ENCODE measurements at regions not wholly inside any gene's neighbourhood (a gene's known extent, or its start where the extent isn't known, plus 50 kb on each side); places are given as distances from the start of the nearest gene placed in this dataset.

GRCh38 chr2:103165836-103166235 is 404.0 kb downstream of the TMEM182 start:
- H3K27me3 Mint-ChIP-seq (ENCODE audit: unreplicated experiment): peaks cover 1% of the 10 kb centered on the region
- no peaks in the 10 kb centered on the region for H3K36me3 Mint-ChIP-seq (ENCODE audit: low read depth, unreplicated experiment)
- H3K4me3 Mint-ChIP-seq (ENCODE audit: unreplicated experiment): no peak overlapping the region
- DNase-seq (ENCODE audit: low spot score): no peak
- H3K4me1 Mint-ChIP-seq (ENCODE audit: unreplicated experiment): peaks cover 8% of the 10 kb centered on the region
- H3K9me3 Mint-ChIP-seq (ENCODE audit: unreplicated experiment): no peaks in the 10 kb centered on the region
- no peak for TF ChIP-seq CTCF (IDR thresholded peaks at IDR 0.05; ENCODE audit: unreplicated experiment)
- H3K27ac Mint-ChIP-seq (ENCODE audit: unreplicated experiment): no peak overlapping the region

- no peak for TF ChIP-seq CTCF (IDR thresholded peaks at IDR 0.05; ENCODE audit: unreplicated experiment)
- no peak for DNase-seq (ENCODE audit: low spot score)
- Mint-ChIP-seq H3K4me1 (ENCODE audit: unreplicated experiment) (peaks cover 8% of the 10 kb centered on the region), H3K27me3 (ENCODE audit: unreplicated experiment) (peaks cover 4% of the 10 kb centered on the region), H3K9me3 (ENCODE audit: unreplicated experiment) (no peaks in the 10 kb centered on the region), H3K36me3 (ENCODE audit: low read depth, unreplicated experiment) (no peaks in the 10 kb centered on the region), H3K27ac (ENCODE audit: unreplicated experiment) (no peak overlapping the region), H3K4me3 (ENCODE audit: unreplicated experiment) (no peak overlapping the region)
Observed at GRCh38 chr2:103166456-103167324, 404.9 kb downstream of the TMEM182 start.

DNA sequence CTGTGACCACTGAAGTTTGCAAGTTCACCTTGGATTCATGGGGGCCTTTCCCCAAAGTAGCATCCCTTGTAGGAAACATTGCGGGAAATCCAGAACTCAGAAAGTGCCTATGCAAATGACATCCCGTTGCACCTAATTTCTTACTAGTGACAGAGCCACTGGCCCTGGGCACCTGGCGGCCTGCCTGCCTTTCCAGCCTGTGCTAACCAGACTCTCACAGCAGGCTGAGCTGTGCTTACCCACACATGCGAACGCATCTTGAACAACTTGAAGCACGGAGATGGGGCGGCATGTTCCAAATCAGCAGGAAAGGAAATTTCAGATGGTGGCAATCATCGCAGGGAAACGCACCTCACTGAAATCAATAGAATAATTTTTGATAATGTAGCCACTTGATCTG is 405.8 kb downstream of the TMEM182 start:
- Mint-ChIP-seq H3K9me3 (ENCODE audit: unreplicated experiment) (no peaks in the 10 kb centered on the region), H3K4me1 (ENCODE audit: unreplicated experiment) (no peaks in the 10 kb centered on the region), H3K27me3 (ENCODE audit: unreplicated experiment) (peaks cover 4% of the 10 kb centered on the region), H3K27ac (ENCODE audit: unreplicated experiment) (no peak overlapping the region), H3K36me3 (ENCODE audit: low read depth, unreplicated experiment) (no peaks in the 10 kb centered on the region), H3K4me3 (ENCODE audit: unreplicated experiment) (no peak overlapping the region)
- DNase-seq (ENCODE audit: low spot score): no peak
- no peak for TF ChIP-seq CTCF (IDR thresholded peaks at IDR 0.05; ENCODE audit: unreplicated experiment)

DNA sequence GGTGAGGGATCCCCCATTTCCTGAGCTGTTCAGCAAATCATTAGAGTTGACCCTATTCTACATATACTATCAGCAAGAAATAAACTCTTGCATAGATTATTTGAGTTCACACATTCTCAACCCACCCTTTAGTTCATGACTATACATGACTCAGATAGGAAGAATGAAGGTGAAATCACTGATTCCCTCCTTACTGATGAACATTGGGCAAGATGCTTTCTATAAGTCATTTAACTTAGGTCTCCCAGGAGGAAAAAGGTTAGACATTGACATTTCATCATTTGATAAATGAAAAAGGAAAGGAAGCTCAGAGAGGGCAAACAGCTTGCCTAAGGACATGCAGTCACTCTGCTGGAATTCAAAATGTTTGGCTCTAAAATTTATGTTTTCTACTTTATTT is 408.0 kb downstream of the TMEM182 start:
- Mint-ChIP-seq H3K4me3 (ENCODE audit: unreplicated experiment) (no peak overlapping the region), H3K4me1 (ENCODE audit: unreplicated experiment) (no peaks in the 10 kb centered on the region), H3K27me3 (ENCODE audit: unreplicated experiment) (peaks cover 4% of the 10 kb centered on the region), H3K27ac (ENCODE audit: unreplicated experiment) (no peak overlapping the region), H3K36me3 (ENCODE audit: low read depth, unreplicated experiment) (no peaks in the 10 kb centered on the region), H3K9me3 (ENCODE audit: unreplicated experiment) (no peaks in the 10 kb centered on the region)
- no peak for DNase-seq (ENCODE audit: low spot score)
- TF ChIP-seq CTCF (IDR thresholded peaks at IDR 0.05; ENCODE audit: unreplicated experiment): no peak

DNA sequence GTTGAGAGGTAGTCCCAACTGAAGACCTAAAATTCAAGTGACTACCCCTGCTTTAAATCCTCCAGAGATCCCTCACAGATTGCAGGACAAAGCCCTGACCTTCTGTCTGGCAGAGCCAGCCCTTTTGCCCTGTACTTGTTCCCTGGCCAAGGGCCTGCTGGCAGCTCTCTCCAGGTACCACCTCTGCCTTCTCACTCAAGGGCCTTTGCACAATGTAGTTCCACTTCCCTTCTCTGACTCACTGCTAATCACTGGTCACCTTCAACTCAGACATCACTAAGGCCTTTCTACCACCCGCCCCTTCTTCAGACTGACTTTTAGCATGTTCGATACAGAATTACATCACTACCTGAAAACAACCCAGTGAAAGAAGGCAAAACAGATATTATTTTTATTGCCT is 411.0 kb downstream of the TMEM182 start:
- no peak for DNase-seq (ENCODE audit: low spot score)
- Mint-ChIP-seq H3K4me3 (ENCODE audit: unreplicated experiment) (no peak overlapping the region), H3K36me3 (ENCODE audit: low read depth, unreplicated experiment) (no peaks in the 10 kb centered on the region)

More for the DNA sequence above, 411.0 kb downstream of the TMEM182 start:
- H3K27me3 Mint-ChIP-seq (ENCODE audit: unreplicated experiment): peaks cover 4% of the 10 kb centered on the region
- no peak overlapping the region for H3K27ac Mint-ChIP-seq (ENCODE audit: unreplicated experiment)
- H3K4me1 Mint-ChIP-seq (ENCODE audit: unreplicated experiment): no peaks in the 10 kb centered on the region
- TF ChIP-seq CTCF (IDR thresholded peaks at IDR 0.05; ENCODE audit: unreplicated experiment): no peak
- H3K9me3 Mint-ChIP-seq (ENCODE audit: unreplicated experiment): no peaks in the 10 kb centered on the region
